ENCODE measurements at regions not wholly inside any gene's neighbourhood (a gene's known extent, or its start where the extent isn't known, plus 50 kb on each side); places are given as distances from the start of the nearest gene placed in this dataset.

GRCh38 chr6:169990095-169991030 is 238.9 kb downstream of the ERMARD start:
- H3K4me3 ChIP-seq (ENCODE audit: low read depth, low read length), result no peak overlapping the region
- DNase-seq (ENCODE audit: low read depth), result no peak
- no peak for TF ChIP-seq CTCF (conservative IDR thresholded peaks at IDR 0.05; ENCODE audit: low read depth, low read length)

DNA sequence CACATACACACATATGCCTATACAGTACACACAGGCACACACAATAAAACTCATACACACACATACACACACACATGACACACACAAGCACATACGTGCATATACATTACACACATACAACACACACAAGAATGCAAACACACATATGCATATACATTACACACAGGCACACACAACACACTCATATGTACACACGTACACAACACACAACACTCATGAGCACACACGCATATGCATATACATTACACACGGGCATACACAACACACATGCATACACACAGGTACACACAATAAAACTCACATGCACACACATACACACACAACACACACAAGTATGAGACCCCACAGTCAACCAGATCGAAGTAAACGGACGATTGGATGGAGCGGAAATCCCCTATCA is 238.2 kb downstream of the ERMARD start:
- TF ChIP-seq CTCF (conservative IDR thresholded peaks at IDR 0.05; ENCODE audit: low read depth, low read length), result no peak
- no peak overlapping the region for H3K4me3 ChIP-seq (ENCODE audit: low read depth, low read length)
- DNase-seq (ENCODE audit: low read depth), result no peak

DNA sequence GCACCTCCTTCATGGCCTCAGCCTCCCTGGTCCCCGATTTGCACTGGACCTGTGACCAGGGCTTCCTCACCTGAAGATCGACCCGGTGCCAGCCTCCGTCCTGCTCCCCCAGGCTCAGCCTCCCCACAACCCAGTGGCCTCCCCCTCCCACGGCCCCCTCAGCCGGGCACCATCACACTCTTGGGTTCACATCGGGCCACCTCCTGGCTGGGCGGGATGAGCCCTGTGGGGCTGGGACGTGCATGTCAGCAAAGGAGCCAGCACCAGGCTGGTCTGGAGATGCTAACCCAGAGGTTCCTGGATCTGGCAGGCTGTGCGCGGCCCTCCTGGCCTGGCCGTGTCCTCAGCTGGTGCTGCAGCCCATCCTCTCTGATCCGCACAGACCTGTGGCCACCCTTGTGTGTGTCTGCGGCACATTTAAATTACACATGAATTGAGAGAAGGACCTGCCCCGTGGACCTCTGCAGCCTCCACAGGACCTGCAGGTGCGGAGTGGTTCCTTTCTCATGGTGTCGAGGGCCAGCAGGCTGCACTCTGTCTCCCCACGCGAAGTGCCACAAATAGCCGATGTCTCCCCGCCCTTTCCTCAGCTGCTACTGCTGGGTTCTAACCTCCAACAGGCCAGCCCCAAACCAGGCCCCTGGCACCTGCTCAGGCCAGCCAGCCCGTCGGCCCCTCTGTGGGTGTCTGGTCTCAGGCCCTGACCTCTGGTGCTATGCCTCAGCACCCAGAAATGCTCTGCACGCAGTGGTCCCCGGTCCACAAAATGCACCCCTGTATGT is 237.5 kb downstream of the ERMARD start:
- TF ChIP-seq CTCF (conservative IDR thresholded peaks at IDR 0.05; ENCODE audit: low read depth, low read length), result no peak
- no peak for DNase-seq (ENCODE audit: low read depth)
- H3K4me3 ChIP-seq (ENCODE audit: low read depth, low read length), result no peak overlapping the region

GRCh38 chr6:169986848-169987498 is 235.6 kb downstream of the ERMARD start:
- DNase-seq (ENCODE audit: low read depth), result no peak
- TF ChIP-seq CTCF (conservative IDR thresholded peaks at IDR 0.05; ENCODE audit: low read depth, low read length), result no peak

DNA sequence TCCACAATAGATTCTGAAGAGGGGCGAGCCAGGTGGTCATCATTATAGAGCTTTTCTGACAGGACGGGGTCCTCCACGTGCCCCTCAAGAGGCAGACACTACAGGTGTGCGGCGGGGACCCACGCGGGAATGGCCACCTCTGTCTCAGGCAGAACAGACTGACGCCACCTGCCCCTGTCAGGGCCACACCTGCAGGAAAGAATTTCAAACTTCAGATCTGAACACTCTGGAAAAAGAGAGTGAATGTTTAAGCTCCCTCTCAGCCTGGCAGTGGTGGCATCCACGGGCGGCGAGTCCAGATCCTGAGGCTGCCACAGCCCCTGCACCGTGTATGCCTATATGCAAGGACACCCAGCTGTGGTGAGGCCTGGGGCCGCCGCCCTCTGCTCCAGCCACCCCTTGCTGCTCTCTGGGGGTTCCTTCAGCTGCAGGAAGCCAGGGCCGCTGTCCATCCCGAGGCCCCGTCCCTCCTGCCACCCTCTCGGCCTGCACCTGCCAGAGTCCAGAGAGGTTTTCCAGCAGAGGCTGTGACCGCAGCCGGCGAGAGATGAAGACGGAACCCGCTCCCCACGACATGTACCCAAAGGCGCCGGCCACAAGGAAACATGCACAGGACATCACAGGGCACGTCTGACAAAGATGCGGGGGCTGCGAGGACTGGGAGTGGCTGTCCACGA is 234.9 kb downstream of the ERMARD start:
- DNase-seq (ENCODE audit: low read depth), result no peak
- no peak overlapping the region for H3K4me3 ChIP-seq (ENCODE audit: low read depth, low read length)
- no peak for TF ChIP-seq CTCF (conservative IDR thresholded peaks at IDR 0.05; ENCODE audit: low read depth, low read length)

More at GRCh38 chr6:169986848-169987498, 235.6 kb downstream of the ERMARD start:
- H3K4me3 ChIP-seq (ENCODE audit: low read depth, low read length), result no peak overlapping the region

All from epithelial cell of proximal tubule (primary cell).